Sigmoid colon (tissue), 4 donors: ENCODE measurements at regions not wholly inside any gene's neighbourhood (a gene's known extent, or its start where the extent isn't known, plus 50 kb on each side); places are given as distances from the start of the nearest gene placed in this dataset.

ENCODE experiments used
- POLR2A ChIP-seq, 2 donors: fragments of 450-650 bp; IDR thresholded peaks; one replicate each; pipeline ENCODE4 v1.6.1; 2016; ENCODE audit warnings: antibody characterized with exemption in 2 of 2, mild to moderate bottlenecking in 2 of 2, moderate library complexity in 2 of 2
- POLR2AphosphoS5 ChIP-seq, 4 donors: sonication (generic); formaldehyde crosslinking; IDR thresholded peaks; one replicate each; pipeline ENCODE4 v1.6.1; 2017; ENCODE audit warnings: antibody characterized with exemption in 4 of 4
- TF ChIP-seq, protein P1 (sequence below), 4 experiments: fragments of 450-650 bp in 3 of 4; fragments of 200-600 bp in 1 of 4; IDR thresholded peaks; one replicate each; pipeline ENCODE4 v1.5.1; 2016 to 2019; ENCODE audit warnings: antibody characterized with exemption in 4 of 4, mild to moderate bottlenecking in 3 of 4, moderate library complexity in 2 of 4

GRCh38 chr12:39230086-39230485 lies 212.8 kb downstream of the KIF21A start:
- TF ChIP-seq POLR2A (IDR thresholded peaks at IDR 0.05) (no peak), POLR2AphosphoS5 (IDR thresholded peaks at IDR 0.05) (no peak)
- TF ChIP-seq, protein P1, sequence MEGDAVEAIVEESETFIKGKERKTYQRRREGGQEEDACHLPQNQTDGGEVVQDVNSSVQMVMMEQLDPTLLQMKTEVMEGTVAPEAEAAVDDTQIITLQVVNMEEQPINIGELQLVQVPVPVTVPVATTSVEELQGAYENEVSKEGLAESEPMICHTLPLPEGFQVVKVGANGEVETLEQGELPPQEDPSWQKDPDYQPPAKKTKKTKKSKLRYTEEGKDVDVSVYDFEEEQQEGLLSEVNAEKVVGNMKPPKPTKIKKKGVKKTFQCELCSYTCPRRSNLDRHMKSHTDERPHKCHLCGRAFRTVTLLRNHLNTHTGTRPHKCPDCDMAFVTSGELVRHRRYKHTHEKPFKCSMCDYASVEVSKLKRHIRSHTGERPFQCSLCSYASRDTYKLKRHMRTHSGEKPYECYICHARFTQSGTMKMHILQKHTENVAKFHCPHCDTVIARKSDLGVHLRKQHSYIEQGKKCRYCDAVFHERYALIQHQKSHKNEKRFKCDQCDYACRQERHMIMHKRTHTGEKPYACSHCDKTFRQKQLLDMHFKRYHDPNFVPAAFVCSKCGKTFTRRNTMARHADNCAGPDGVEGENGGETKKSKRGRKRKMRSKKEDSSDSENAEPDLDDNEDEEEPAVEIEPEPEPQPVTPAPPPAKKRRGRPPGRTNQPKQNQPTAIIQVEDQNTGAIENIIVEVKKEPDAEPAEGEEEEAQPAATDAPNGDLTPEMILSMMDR (IDR thresholded peaks at IDR 0.05), result no peak
